IPS-15b (cell line): ENCODE measurements at regions not wholly inside any gene's neighbourhood (a gene's known extent, or its start where the extent isn't known, plus 50 kb on each side); places are given as distances from the start of the nearest gene placed in this dataset.

ENCODE experiments used
- H3K27me3 ChIP-seq: one replicate; pipeline ENCODE4 v1.6.1; 2013; ENCODE audit warnings: low read length; ENCODE audit not compliant: control insufficient read depth, insufficient read depth
- H3K36me3 ChIP-seq: one replicate; pipeline ENCODE4 v1.6.1; 2013; ENCODE audit warnings: low read length; ENCODE audit not compliant: control insufficient read depth, insufficient read depth
- H3K4me1 ChIP-seq: one replicate; pipeline ENCODE4 v1.6.1; 2013; ENCODE audit warnings: mild to moderate bottlenecking, low read length; ENCODE audit not compliant: control insufficient read depth, insufficient read depth
- H3K4me3 ChIP-seq: one replicate; pipeline ENCODE4 v1.5.1; 2013; ENCODE audit warnings: low read depth, low read length
- H3K9ac ChIP-seq: one replicate; pipeline ENCODE4 v1.6.1; 2013; ENCODE audit warnings: low read depth, mild to moderate bottlenecking, low read length
- H3K9me3 ChIP-seq: one replicate; pipeline ENCODE4 v1.6.1; 2013; ENCODE audit warnings: mild to moderate bottlenecking, low read length; ENCODE audit not compliant: control insufficient read depth, insufficient read depth

DNA sequence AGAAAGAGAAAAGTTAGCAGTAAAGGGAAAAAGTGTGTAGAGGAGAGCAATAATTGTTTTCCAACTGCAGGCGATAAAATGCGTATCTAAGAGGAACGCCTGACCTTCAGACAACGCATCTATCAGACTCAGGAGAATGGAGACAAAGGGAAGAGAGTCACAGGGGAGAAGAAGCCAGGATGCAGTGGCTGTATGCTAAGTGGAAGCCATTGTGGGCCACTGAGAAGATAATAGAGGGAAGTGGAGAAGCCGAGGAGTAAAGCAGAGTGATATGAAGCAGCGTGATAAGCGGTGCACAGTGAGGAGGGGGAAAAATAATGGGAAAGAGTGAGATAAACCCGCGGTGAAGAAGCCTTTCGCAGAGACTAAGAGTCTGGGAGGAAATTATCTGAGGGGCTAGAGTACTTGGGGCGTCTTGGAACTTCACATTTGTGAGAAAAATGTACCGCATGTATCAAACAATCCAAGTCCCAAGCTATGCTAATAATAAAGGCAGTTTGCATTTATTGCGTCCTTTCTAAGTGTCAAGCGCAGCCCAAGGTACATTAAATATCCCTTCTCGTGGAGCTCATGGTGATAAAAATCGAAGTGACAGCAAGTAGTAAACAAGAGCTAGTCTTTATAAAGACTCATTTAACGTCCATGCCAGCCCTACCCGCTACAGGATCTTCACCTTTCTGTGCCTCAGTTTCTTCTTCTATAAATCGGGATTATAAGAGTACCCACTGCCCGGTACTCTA, 259.8 kb upstream of the PROX1 start:
- Histone ChIP-seq H3K36me3 (no peaks in the 10 kb centered on the region), H3K4me1 (no peaks in the 10 kb centered on the region), H3K27me3 (no peaks in the 10 kb centered on the region), H3K9ac (no peak overlapping the region), H3K4me3 (no peak overlapping the region), H3K9me3 (no peaks in the 10 kb centered on the region)

DNA sequence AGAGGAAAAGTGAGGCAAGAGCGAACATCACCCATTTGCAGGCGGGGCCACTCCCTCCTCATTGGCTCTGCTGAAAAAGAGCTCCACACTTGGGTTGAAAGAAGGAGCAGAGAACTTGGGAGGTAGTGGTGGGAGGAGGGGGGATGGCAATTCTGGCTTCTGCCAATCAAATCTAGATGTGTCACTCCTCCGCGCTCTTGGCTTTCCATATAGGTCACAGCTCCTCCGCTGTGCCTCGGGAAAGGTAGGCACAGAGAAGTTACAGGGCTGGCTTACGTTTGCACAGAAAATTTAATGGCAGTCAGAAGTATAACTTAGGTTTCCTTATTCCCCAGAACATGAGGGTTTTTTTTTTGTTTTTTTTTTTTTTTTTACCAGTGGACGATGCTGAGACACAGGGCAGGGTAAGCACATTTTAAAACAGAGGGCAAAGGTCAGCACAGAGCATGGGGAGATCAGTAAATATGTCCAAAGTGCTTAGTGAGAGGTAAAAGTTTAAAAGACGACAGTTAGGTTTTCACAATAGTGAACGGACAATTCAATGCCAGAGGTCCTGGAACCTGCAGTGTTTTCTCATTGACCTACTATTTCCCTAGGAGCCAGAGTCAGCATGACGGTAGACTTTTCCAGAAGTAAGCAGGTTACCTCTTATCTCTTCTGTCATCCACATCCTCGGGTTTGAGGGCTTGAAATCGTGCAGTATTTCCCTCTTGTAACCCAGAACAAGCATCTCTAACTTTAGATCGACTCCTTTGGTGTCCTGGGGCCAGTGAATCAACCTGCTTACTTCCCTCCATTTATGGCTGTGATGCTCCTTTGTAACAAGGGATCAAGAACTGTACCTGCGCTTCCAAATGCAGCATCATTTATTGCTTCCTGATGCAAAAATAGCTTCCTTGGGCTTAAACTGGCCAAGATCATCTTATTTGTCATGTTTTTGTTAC, 258.9 kb upstream of the PROX1 start:
- no peak overlapping the region for H3K9ac ChIP-seq
- no peaks in the 10 kb centered on the region for H3K9me3 ChIP-seq
- no peaks in the 10 kb centered on the region for H3K27me3 ChIP-seq
- H3K36me3 ChIP-seq, result no peaks in the 10 kb centered on the region
- no peaks in the 10 kb centered on the region for H3K4me1 ChIP-seq
- H3K4me3 ChIP-seq, result no peak overlapping the region

DNA sequence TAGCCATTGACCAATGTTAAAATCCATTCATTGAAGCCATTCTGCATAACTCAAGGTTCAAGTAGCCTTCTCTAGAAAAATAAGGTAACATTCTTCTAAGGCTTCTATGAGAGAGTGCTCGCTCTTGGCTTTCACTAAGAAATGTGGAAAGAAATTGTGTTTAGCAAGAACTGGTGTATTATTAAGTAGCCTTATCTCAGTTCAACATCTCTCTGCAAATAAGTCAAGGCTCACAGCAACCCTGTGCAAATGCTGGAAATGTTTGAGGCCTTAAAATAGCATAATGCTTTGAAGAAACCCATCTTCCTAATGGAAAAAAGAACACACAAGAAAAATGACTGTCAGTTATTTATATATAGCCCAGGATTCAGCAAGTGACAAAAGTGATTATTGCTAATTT, 254.1 kb upstream of the PROX1 start:
- Histone ChIP-seq H3K9ac (no peak overlapping the region), H3K9me3 (no peaks in the 10 kb centered on the region), H3K27me3 (no peaks in the 10 kb centered on the region), H3K4me1 (no peaks in the 10 kb centered on the region), H3K36me3 (no peaks in the 10 kb centered on the region), H3K4me3 (no peak overlapping the region)

DNA sequence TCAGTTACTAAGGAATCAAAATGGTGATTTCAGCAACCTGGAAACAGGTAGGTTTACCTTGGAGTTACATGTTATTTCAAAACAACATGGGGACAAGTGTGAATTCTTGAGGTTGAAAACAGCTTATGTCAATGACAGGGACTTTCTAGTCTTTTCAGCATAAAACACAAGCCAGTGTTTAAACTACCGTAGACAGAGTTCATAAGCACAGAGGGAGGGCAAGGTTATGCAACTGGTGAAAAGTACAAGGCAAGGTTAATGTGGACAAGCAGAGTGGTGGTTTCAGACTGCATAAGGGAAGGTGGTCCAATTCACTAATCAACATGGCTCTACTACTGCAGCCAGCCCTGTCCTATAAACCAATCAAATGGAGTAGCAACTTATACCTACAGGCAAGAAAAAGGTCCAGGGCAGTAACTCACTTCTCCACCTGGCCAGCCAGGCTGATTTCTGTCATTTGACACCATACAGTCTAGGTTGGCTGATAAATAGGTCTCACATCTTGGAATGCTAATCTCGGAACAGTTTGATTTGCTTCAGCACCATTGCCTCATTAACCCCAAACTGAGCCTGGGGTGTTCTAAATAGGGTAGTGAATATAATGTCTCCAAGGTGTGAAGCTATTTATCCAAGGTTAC, 250.3 kb upstream of the PROX1 start:
- Histone ChIP-seq H3K36me3 (no peaks in the 10 kb centered on the region), H3K4me3 (no peak overlapping the region), H3K4me1 (no peaks in the 10 kb centered on the region), H3K9me3 (no peaks in the 10 kb centered on the region), H3K27me3 (no peaks in the 10 kb centered on the region), H3K9ac (no peak overlapping the region)

DNA sequence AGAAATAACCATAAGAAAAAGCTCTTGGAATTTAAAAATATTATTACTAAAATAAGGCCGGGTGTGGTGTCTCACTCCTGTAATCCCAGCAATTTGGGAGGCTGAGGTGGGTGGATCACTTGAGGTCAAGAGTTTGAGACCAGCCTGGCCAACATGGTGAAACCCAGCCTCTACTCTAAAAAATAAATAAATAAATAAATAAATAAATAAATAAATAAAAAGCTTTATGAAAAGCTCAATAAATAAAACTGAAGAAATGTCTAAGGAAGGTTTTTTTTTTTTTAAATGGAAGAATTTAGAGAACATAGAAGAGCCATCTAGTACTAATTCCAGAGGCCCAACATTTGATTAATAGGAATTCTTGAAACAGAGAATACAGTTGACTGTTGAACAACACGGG, 249.1 kb upstream of the PROX1 start:
- no peaks in the 10 kb centered on the region for H3K4me1 ChIP-seq
- no peak overlapping the region for H3K9ac ChIP-seq

DNA sequence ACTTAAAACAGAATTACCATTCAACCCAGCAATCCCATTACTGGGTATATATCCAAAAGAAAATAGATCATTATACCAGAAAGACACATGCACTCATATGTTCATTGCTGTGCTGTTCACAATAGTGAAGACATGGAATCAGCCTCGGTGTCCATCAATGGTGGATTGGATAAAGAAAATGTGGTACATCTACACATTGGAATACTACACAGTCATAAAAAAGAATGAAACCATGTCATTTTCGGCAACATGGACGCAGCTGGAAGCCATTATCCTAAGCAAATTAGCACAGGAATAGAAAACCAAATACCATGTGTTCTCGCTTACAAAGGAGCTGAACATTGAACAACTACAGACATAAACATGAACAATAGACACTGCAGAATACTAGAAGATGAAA, 244.8 kb upstream of the PROX1 start:
- Histone ChIP-seq H3K36me3 (no peaks in the 10 kb centered on the region), H3K4me3 (no peak overlapping the region), H3K4me1 (no peaks in the 10 kb centered on the region), H3K27me3 (no peaks in the 10 kb centered on the region), H3K9ac (no peak overlapping the region), H3K9me3 (no peaks in the 10 kb centered on the region)

More for the DNA sequence above, 249.1 kb upstream of the PROX1 start:
- no peaks in the 10 kb centered on the region for H3K9me3 ChIP-seq
- H3K4me3 ChIP-seq, result no peak overlapping the region
- no peaks in the 10 kb centered on the region for H3K36me3 ChIP-seq
- H3K27me3 ChIP-seq, result no peaks in the 10 kb centered on the region

DNA sequence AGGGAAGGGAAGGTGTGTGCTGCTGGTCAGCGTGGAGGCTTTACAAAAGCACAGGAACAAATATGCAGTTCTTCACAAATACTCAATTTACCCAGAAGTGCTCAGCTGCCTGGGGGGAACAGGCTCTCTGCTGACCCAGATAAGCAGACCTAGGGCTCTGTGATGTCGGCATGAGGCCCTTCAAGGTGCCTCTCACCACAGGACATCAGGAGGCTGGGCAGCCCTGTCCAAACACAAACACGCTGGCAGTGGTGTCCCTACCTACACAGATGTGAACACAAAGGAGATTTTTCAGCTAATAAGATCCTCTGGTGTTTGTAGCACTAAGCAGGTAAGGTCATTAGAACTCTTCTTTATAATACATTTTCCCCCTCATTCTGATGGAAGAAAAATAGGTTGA, 243.0 kb upstream of the PROX1 start:
- H3K4me1 ChIP-seq, result no peaks in the 10 kb centered on the region
- H3K4me3 ChIP-seq, result no peak overlapping the region
- H3K27me3 ChIP-seq, result no peaks in the 10 kb centered on the region
- no peak overlapping the region for H3K9ac ChIP-seq
- no peaks in the 10 kb centered on the region for H3K36me3 ChIP-seq
- no peaks in the 10 kb centered on the region for H3K9me3 ChIP-seq

DNA sequence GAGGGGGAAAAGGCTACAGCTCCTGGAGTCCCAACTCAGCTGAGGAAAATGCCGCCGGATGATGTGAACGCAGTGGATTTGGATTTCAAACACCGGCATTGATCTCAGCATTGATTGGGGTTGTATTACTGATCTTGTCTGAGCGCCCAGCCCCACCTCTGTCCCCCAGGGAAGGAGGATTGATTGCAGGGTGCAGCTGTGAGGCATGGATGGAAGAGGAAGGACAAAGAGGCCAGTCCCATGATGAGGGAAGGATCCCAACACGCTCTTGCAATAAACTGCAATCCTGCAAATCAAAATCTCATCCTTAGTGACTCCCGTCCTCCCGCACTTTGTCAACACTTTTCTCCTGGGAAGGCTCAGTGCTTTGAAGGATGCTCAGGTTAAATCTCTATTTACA, 242.3 kb upstream of the PROX1 start:
- Histone ChIP-seq H3K9me3 (no peaks in the 10 kb centered on the region), H3K4me1 (no peaks in the 10 kb centered on the region), H3K4me3 (no peak overlapping the region), H3K27me3 (no peaks in the 10 kb centered on the region), H3K9ac (no peak overlapping the region), H3K36me3 (no peaks in the 10 kb centered on the region)

DNA sequence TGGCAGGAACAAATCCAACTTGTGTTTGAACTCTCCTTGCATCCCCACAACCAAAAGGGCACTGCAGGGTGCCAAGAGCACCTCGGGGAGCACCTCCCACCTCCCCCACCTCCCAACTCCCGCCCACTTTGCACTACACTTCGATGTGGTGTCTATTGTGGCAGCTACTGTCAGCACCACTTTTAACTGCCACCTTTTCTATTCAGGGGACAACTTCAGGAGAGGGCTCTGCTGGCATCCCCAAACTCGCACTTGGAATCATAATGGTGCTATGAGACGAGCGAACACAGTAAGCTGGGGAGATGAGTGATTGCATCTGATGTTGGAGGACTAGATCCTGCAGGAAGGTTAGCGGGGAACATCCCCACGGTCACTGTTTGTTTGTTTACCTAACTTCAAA, 238.2 kb upstream of the PROX1 start:
- no peaks in the 10 kb centered on the region for H3K36me3 ChIP-seq
- H3K9ac ChIP-seq, result no peak overlapping the region
- H3K27me3 ChIP-seq, result no peaks in the 10 kb centered on the region
- no peaks in the 10 kb centered on the region for H3K4me1 ChIP-seq
- no peak overlapping the region for H3K4me3 ChIP-seq
- no peaks in the 10 kb centered on the region for H3K9me3 ChIP-seq

DNA sequence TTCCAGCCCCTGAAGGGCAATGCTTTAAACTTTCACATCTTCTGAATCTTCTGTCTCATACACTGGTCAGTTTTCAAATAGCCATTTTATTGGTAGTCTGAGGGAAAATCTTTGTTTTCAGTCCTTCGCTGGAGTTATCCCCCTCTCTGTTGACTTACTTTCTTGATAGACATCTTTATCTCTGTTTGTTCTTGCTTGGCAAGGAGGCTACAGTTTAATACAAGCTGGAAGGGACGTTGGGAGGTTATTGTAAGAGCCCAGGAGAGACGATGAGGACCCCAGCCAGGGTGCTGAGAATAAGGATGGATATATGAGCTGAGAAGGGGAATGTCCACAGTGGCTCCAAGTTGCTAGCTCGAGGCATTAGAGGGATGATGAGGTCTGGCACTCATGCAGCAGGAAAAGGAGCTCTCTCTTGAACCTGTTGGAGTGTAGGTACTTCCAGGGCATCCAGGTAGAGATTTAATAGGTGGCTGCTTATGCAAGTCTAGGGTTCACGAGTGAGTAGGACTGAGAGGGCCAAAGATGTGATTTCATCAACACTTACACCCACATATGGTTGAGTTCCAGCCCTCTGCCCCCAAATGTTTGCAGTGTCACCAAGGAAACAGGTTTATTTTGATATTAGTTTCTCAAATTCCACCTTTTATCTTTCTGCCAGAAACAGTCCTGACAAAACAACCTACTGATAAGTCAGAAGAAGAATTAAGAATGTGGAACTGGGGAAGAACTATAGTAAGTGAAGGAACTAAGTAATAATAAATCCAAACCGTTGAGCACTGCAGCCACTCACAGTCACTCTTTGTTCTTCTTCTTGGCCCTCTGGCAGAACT, 237.3 kb upstream of the PROX1 start:
- Histone ChIP-seq H3K36me3 (no peaks in the 10 kb centered on the region), H3K4me1 (no peaks in the 10 kb centered on the region), H3K27me3 (no peaks in the 10 kb centered on the region), H3K9me3 (no peaks in the 10 kb centered on the region), H3K4me3 (no peak overlapping the region), H3K9ac (no peak overlapping the region)

DNA sequence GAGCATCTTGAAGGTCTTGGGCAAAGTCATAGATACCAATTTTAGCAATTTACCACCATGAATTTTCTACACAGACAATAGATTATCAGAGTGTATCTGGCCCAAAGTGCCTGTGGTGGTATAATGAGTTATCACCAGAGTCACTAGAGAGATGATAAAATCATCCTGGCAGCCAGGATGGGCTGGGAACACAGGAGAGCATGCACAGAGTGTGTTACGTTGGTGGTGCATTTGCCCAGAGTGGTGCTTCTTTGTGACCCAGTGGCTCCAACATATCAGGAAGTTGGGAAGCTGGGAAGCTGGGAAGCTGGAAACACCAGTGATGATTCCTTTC, 236.7 kb upstream of the PROX1 start:
- Histone ChIP-seq H3K36me3 (no peaks in the 10 kb centered on the region), H3K9ac (no peak overlapping the region), H3K4me1 (no peaks in the 10 kb centered on the region), H3K4me3 (no peak overlapping the region), H3K9me3 (no peaks in the 10 kb centered on the region), H3K27me3 (no peaks in the 10 kb centered on the region)
